ENCODE measurements at regions not wholly inside any gene's neighbourhood (a gene's known extent, or its start where the extent isn't known, plus 50 kb on each side); places are given as distances from the start of the nearest gene placed in this dataset.

DNA sequence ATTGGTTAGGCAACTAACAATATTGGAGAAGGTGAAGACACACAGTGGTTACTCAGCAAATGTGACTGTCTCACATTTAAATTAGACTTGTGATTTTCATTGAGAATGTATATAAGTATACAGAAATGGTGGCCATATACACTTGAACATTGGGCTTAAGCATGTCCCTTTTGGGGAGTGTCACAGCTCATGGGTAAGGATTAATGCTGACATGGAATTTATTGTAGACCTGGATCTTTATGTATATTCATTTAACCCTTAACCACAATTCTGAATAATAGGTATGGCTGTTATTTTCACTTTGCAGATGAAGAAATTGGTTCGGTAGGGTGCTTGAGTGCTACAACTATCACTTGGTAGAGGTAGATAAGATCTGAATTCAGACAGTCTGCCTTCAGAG, 95.5 kb upstream of the WDFY3 start:
- TF ChIP-seq EZH2 (optimal IDR thresholded peaks at IDR 0.05; ENCODE audit: low read depth, low read length) = no peak
- TF ChIP-seq, protein P1, sequence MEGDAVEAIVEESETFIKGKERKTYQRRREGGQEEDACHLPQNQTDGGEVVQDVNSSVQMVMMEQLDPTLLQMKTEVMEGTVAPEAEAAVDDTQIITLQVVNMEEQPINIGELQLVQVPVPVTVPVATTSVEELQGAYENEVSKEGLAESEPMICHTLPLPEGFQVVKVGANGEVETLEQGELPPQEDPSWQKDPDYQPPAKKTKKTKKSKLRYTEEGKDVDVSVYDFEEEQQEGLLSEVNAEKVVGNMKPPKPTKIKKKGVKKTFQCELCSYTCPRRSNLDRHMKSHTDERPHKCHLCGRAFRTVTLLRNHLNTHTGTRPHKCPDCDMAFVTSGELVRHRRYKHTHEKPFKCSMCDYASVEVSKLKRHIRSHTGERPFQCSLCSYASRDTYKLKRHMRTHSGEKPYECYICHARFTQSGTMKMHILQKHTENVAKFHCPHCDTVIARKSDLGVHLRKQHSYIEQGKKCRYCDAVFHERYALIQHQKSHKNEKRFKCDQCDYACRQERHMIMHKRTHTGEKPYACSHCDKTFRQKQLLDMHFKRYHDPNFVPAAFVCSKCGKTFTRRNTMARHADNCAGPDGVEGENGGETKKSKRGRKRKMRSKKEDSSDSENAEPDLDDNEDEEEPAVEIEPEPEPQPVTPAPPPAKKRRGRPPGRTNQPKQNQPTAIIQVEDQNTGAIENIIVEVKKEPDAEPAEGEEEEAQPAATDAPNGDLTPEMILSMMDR (IDR thresholded peaks at IDR 0.05; ENCODE audit: low read length) = no peak
